Transverse colon (tissue), 4 donors: ENCODE measurements at regions not wholly inside any gene's neighbourhood (a gene's known extent, or its start where the extent isn't known, plus 50 kb on each side); places are given as distances from the start of the nearest gene placed in this dataset.

Source experiments
- DNase-seq: peaks from one replicate; pipeline ENCODE4 v3.0.0-alpha.2; 2019
- H3K27ac ChIP-seq, 4 donors: fragments of 200-600 bp; sonication (generic); 2 replicates each; pipeline ENCODE4 v1.5.1; 2016 to 2018; ENCODE audit warnings: inconsistent platforms in 4 of 4
- H3K27me3 ChIP-seq: fragments of 200-600 bp; sonication (generic); 2 replicates; pipeline ENCODE4 v1.5.1; 2017; ENCODE audit warnings: inconsistent platforms
- H3K36me3 ChIP-seq, 4 donors: fragments of 200-600 bp; sonication (generic); 2 replicates each; pipeline ENCODE4 v1.5.1; 2017 to 2019; ENCODE audit warnings: inconsistent platforms in 4 of 4
- H3K4me1 ChIP-seq, 4 donors: fragments of 200-600 bp; sonication (generic); 2 replicates each; pipeline ENCODE4 v1.5.1; 2017 to 2020; ENCODE audit warnings: inconsistent platforms in 4 of 4
- H3K4me3 ChIP-seq, 4 donors: fragments of 200-600 bp; sonication (generic); 1 replicate in 1 of 4; 2 replicates in 3 of 4; pipeline versions ENCODE4 v1.5.1 to v1.6.1; 2017 to 2019; ENCODE audit warnings: inconsistent platforms in 4 of 4
- H3K9me3 ChIP-seq, 2 donors: fragments of 200-600 bp; sonication (generic); 2 replicates each; pipeline ENCODE4 v1.5.1; 2017 to 2019; ENCODE audit warnings: inconsistent platforms in 2 of 2
- EP300 ChIP-seq: sonication (generic); formaldehyde crosslinking; IDR thresholded peaks from one replicate; pipeline ENCODE4 v1.6.1; 2017; ENCODE audit warnings: antibody characterized with exemption, low read depth
- POLR2A ChIP-seq: fragments of 450-650 bp; IDR thresholded peaks from one replicate; pipeline ENCODE4 v1.6.1; 2016; ENCODE audit warnings: antibody characterized with exemption, mild to moderate bottlenecking, moderate library complexity
- POLR2AphosphoS5 ChIP-seq, 3 donors: sonication (generic); formaldehyde crosslinking; IDR thresholded peaks; one replicate each; pipeline ENCODE4 v1.6.1; 2016; ENCODE audit warnings: antibody characterized with exemption in 3 of 3
- WGBS, 2 donors: methylation state at CpG; one replicate each; pipeline ENCODE4 v1.1.5; 2018; ENCODE audit warnings: low coverage in 1 of 2; 5-methylcytosine and 5-hydroxymethylcytosine counted together
- in situ Hi-C, 4 donors: fragments of 200-750 bp; cut with MboI; loops; one replicate each; pipeline versions ENCODE4 v1.15.0 to v1.15.1; 2017; ENCODE audit warnings: low sequenced_read_pairs in 3 of 4, low pct_ligation_motif_present in 1 of 4, low pct_unique_long_range_greater_than_20kb in 1 of 4
- intact Hi-C: fragments of 100-400 bp; cut with DNase I; formaldehyde crosslinking; loops from one replicate; pipeline ENCODE4 v1.15.1; 2023; ENCODE audit warnings: low total_unique reads
- TF ChIP-seq, protein P1 (sequence below), 5 experiments: fragments of 200-600 bp in 3 of 5; fragments of 450-650 bp in 2 of 5; sonication (generic) in 3 of 5; IDR thresholded peaks; 1 replicate in 2 of 5; 2 replicates in 3 of 5; pipeline ENCODE4 v1.5.1; 2016 to 2017; ENCODE audit warnings: antibody characterized with exemption in 5 of 5, inconsistent platforms in 3 of 5, mild to moderate bottlenecking in 2 of 5, moderate library complexity in 1 of 5

DNA sequence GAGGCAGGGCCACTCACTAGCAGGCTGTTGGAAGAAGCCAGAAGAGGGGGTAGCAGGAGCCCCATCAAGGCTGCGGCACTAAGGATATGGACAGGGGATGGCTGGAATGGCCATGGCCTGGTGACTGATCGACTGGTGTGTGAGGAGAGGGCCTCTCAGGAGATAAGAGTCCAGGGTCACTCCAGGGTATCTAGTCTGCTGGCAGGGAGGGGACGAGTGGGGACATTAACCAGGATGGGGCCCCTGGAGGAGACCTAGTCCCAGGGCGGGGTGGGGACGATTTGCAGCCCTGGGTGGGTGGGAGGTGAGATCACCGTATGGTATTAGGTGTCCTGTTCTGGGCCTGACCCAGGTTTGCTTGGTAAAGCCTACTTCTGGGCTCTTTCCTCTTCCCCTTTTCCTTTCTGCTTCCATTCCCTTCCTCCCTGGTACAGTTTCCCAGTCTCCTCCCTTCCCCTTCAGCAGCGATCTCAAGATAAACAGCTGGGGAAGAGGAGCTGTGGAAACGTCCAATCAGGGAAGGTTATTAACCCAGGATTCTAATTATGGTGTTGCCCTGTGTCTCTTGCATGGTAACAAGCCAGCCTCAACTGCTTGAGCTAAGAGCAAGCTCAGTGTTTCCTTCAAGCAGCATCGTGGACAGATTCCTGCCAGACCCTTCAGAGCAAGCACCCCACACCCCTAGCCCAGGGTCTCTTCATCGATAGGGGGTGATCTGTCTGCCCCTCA, 233.2 kb downstream of the RPS24 start:
- peak overlapping the region; percentile 47 to 72 (median 66) for H3K27ac ChIP-seq
- WGBS, 2 donors, result 33 to 57% methylated on average over 2 to 10 of the region's 10 CpGs
- intact Hi-C loops (no loop called here), in situ Hi-C loops (no loop called here)
- no peaks in the 10 kb centered on the region for H3K27me3 ChIP-seq
- no peaks in the 10 kb centered on the region for H3K9me3 ChIP-seq
- no peak for TF ChIP-seq POLR2AphosphoS5 (IDR thresholded peaks at IDR 0.05)
- TF ChIP-seq EP300, result no peak
- TF ChIP-seq, protein P1, sequence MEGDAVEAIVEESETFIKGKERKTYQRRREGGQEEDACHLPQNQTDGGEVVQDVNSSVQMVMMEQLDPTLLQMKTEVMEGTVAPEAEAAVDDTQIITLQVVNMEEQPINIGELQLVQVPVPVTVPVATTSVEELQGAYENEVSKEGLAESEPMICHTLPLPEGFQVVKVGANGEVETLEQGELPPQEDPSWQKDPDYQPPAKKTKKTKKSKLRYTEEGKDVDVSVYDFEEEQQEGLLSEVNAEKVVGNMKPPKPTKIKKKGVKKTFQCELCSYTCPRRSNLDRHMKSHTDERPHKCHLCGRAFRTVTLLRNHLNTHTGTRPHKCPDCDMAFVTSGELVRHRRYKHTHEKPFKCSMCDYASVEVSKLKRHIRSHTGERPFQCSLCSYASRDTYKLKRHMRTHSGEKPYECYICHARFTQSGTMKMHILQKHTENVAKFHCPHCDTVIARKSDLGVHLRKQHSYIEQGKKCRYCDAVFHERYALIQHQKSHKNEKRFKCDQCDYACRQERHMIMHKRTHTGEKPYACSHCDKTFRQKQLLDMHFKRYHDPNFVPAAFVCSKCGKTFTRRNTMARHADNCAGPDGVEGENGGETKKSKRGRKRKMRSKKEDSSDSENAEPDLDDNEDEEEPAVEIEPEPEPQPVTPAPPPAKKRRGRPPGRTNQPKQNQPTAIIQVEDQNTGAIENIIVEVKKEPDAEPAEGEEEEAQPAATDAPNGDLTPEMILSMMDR (IDR thresholded peaks at IDR 0.05), result no peak
- no peak for TF ChIP-seq POLR2A
- H3K4me1 ChIP-seq, result peaks cover 0 to 10% (median 2%) of the 10 kb centered on the region in 4 donors
- no peak overlapping the region for H3K4me3 ChIP-seq
- DNase-seq, result no peak
- no peaks in the 10 kb centered on the region for H3K36me3 ChIP-seq

DNA sequence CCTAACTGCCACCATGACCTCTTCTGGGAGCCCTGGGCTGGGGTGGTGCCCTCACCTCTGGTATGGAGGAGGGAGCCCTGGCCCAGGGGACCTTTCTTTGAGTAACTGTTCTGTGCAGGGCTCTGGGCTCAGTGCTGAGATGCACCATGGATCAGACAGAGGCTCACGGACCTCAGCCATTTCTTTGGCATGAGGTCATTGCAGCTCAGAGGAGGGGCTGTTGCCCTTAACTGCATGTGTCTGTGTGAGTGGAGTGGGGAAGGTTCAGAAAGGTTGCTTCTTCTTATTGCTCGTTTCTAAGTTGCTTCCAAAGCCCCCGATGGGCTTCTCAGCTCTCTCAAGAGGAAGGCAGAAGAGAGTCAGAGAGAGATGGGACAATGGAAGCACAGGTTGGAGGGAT, 233.9 kb downstream of the RPS24 start:
- Histone ChIP-seq H3K4me3 (no peak overlapping the region), H3K27me3 (no peaks in the 10 kb centered on the region), H3K4me1 (peaks cover 0 to 10% (median 2%) of the 10 kb centered on the region in 4 donors), H3K9me3 (no peaks in the 10 kb centered on the region), H3K36me3 (no peaks in the 10 kb centered on the region), H3K27ac (peak overlapping the region; percentile 47 to 72 (median 66))
- in situ Hi-C loops, result no loop called here
- intact Hi-C loops, result no loop called here
- DNase-seq, result no peak
- TF ChIP-seq POLR2A, result no peak
- TF ChIP-seq, protein P1 (IDR thresholded peaks at IDR 0.05), result no peak
- TF ChIP-seq EP300, result no peak
- no peak for TF ChIP-seq POLR2AphosphoS5 (IDR thresholded peaks at IDR 0.05)
- 60 to 72% methylated on average over 2 to 3 of the region's 3 CpGs for WGBS, 2 donors

DNA sequence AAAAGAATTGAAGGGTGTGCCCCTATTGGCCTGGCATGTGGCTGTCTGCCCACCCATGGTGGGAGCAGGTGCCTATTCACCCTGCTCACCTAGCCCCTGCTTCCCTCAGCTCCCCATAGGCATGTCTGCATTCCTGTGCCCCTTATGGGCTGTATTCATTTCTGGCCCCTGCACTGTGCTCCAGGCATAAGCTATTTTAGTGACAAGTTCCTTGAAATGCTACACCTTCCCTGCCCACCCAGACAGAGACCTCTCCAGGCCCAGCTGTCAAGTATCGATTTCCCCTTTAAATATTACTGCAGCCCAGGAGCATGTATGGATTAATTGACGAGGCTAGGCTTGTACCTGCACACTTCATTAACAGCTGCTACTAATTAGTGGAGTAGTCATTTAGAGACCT, 235.4 kb downstream of the RPS24 start:
- H3K4me3 ChIP-seq, result no peak overlapping the region
- no peaks in the 10 kb centered on the region for H3K9me3 ChIP-seq
- no peaks in the 10 kb centered on the region for H3K36me3 ChIP-seq
- no peak for DNase-seq
- peaks cover 0 to 10% (median 2%) of the 10 kb centered on the region in 4 donors for H3K4me1 ChIP-seq
- in situ Hi-C loops, result no loop called here
- intact Hi-C loops, result no loop called here
- 87% methylated on average over 2 of the region's 2 CpGs; no CpG with 5 or more reads in 1 of the 2 donors for WGBS, 2 donors
- H3K27ac ChIP-seq, result no peak overlapping the region
- H3K27me3 ChIP-seq, result no peaks in the 10 kb centered on the region
- TF ChIP-seq POLR2AphosphoS5 (IDR thresholded peaks at IDR 0.05), result no peak
- TF ChIP-seq EP300, result no peak
- TF ChIP-seq, protein P1 (IDR thresholded peaks at IDR 0.05), result no peak
- no peak for TF ChIP-seq POLR2A

GRCh38 chr10:78272329-78272728, 238.7 kb downstream of the RPS24 start:
- Histone ChIP-seq H3K27ac (no peak overlapping the region), H3K36me3 (no peaks in the 10 kb centered on the region), H3K27me3 (no peaks in the 10 kb centered on the region), H3K4me3 (no peak overlapping the region), H3K9me3 (no peaks in the 10 kb centered on the region), H3K4me1 (peaks cover 0 to 3% (median under 1%) of the 10 kb centered on the region in 4 donors)
- no peak for DNase-seq
- in situ Hi-C loops (no loop called here), intact Hi-C loops (loop anchor here (10.0 kb wide), 1 partner anchor 1588 kb away; no protein-coding TSS in a partner anchor)
- TF ChIP-seq EP300 (no peak), POLR2A (no peak), POLR2AphosphoS5 (IDR thresholded peaks at IDR 0.05) (no peak)
- TF ChIP-seq, protein P1 (IDR thresholded peaks at IDR 0.05), result no peak
